IPS-NIHi7 (cell line): ENCODE measurements at regions not wholly inside any gene's neighbourhood (a gene's known extent, or its start where the extent isn't known, plus 50 kb on each side); places are given as distances from the start of the nearest gene placed in this dataset.
"Not testable (repeated sequence)": the region's sequence is repeated elsewhere in the genome, so short reads cannot be mapped to it uniquely, and the experiment has no call there.

Source experiments
- DNase-seq: peaks from one replicate; pipeline ENCODE4 v3.0.0; 2012; ENCODE audit warnings: mixed read lengths; ENCODE audit errors: extremely low spot score

GRCh38 chr9:109597496-109597895, 99.4 kb upstream of the PTPN3 start:
- DNase-seq, result no peak

- no peak for DNase-seq
These were observed 101.0 kb upstream of the PTPN3 start for GRCh38 chr9:109599131-109599530.

- DNase-seq, result no peak
These were observed 101.6 kb upstream of the PTPN3 start for GRCh38 chr9:109599711-109600110.

GRCh38 chr9:109600142-109600541, 102.0 kb upstream of the PTPN3 start:
- peak; percentile 26 for DNase-seq

- no peak for DNase-seq
These were observed 103.1 kb upstream of the PTPN3 start for GRCh38 chr9:109601181-109601580.

GRCh38 chr9:109602987-109603386, 104.9 kb upstream of the PTPN3 start:
- no peak for DNase-seq

GRCh38 chr9:109604131-109604530, 106.0 kb upstream of the PTPN3 start:
- DNase-seq, result no peak

- no peak for DNase-seq
These were observed 106.7 kb upstream of the PTPN3 start for GRCh38 chr9:109604781-109605180.

GRCh38 chr9:109609060-109609459, 111.0 kb upstream of the PTPN3 start:
- no peak for DNase-seq

- no peak for DNase-seq
These were observed 118.5 kb upstream of the PTPN3 start for GRCh38 chr9:109616571-109617120.

GRCh38 chr9:109619310-109619709, 121.2 kb upstream of the PTPN3 start:
- DNase-seq, result no peak

- no peak for DNase-seq
These were observed 126.0 kb upstream of the PTPN3 start for GRCh38 chr9:109624143-109624542.

- DNase-seq, result no peak
These were observed 126.8 kb upstream of the PTPN3 start for GRCh38 chr9:109624896-109625295.

- no peak for DNase-seq
These were observed 128.9 kb upstream of the PTPN3 start for GRCh38 chr9:109627042-109627441.

- no peak for DNase-seq
These were observed 131.5 kb upstream of the PTPN3 start for GRCh38 chr9:109629615-109630014.

- no peak for DNase-seq
These were observed 134.7 kb upstream of the PTPN3 start for GRCh38 chr9:109632817-109633216.

- DNase-seq, result peak; percentile 45
These were observed 140.1 kb upstream of the PALM2AKAP2 start for GRCh38 chr9:109639674-109640579.

GRCh38 chr9:109640580-109641371, 139.2 kb upstream of the PALM2AKAP2 start:
- peak; percentile 64 for DNase-seq

- DNase-seq, result no peak
These were observed 138.7 kb upstream of the PALM2AKAP2 start for GRCh38 chr9:109641372-109641659.

- DNase-seq, result no peak
These were observed 127.9 kb upstream of the PALM2AKAP2 start for GRCh38 chr9:109652112-109652511.

GRCh38 chr9:109652971-109653370, 127.0 kb upstream of the PALM2AKAP2 start:
- peak; percentile 49 for DNase-seq

GRCh38 chr9:109653470-109653869, 126.5 kb upstream of the PALM2AKAP2 start:
- DNase-seq, result no peak

- not testable (repeated sequence) for DNase-seq
These were observed 116.0 kb upstream of the PALM2AKAP2 start for GRCh38 chr9:109663978-109664377.
